GM19025 (cell line): ENCODE measurements at regions not wholly inside any gene's neighbourhood (a gene's known extent, or its start where the extent isn't known, plus 50 kb on each side); places are given as distances from the start of the nearest gene placed in this dataset.
"Not testable (repeated sequence)": the region's sequence is repeated elsewhere in the genome, so short reads cannot be mapped to it uniquely, and the experiment has no call there.

Experiments
- ATAC-seq: cut with Tn5 transposase; IDR thresholded peaks from one replicate; pipeline ENCODE4 v1.9.1; 2021; ENCODE audit warnings: mild to moderate bottlenecking, low read depth, moderate library complexity; ENCODE audit not compliant: unreplicated experiment

- no peak for ATAC-seq
These were observed 78.7 kb upstream of the TSC22D2 start for GRCh38 chr3:150329408-150329807.

DNA sequence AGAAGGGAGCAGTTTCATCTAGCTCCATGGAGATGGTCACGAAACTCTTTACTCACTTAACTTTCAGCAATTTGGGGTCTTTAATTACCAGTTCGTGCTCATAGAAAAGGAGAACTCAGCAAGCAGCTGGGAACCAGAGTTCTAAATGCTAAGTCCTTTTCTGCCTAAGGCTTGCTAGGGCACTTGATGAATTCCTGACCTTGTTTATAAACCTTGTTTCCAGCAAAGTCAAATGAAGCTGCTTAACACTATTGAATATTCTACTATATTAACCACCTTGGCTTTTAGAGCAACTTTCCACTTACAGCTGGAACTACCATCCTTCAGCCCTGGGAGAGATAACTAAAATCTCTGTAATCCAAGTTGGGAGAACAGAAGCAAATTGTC is 79.5 kb upstream of the TSC22D2 start:
- ATAC-seq = no peak

- no peak for ATAC-seq
These were observed 80.1 kb upstream of the TSC22D2 start for GRCh38 chr3:150327678-150328653.

GRCh38 chr3:150324788-150325187 is 83.3 kb upstream of the TSC22D2 start:
- no peak for ATAC-seq

DNA sequence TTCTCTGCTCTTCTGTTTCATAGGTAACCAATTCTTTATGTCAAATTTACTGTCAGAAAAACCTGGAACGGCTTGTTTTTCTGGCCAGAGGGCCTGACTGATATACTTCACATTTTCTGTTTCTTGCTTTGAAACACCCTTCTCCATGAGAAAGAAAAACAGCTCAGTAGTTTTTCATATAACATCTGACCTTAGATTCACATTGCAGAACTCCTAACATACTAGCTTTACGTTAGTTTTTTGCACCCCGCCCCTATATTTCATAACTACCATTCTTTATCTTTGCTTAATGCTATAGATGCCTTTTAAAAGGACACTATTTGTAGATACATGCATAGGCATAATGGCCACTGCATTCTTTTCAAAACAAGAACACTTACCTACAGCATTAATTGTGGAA is 83.9 kb upstream of the TSC22D2 start:
- no peak for ATAC-seq

DNA sequence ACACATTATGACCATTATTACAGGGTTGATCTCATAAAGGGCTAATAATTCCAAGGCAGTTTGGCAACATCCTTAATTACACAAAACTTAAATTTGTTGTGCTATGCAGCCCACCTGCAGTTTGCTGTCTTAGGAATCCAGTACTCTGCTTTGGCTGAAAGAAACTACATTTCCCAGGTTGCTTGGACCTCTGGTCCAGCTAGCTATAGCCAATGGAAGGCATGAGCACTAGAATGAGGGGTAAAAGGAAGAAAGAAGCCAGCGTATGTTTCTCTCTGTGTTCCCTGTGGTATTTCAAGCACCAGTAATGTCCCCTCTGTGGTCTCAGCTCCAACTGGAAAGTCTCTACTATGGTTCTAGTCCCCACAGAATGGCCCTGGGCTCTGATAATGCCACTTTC is 84.3 kb upstream of the TSC22D2 start:
- ATAC-seq = no peak

GRCh38 chr3:150323091-150323490 is 85.0 kb upstream of the TSC22D2 start:
- not testable (repeated sequence) for ATAC-seq

GRCh38 chr3:150320971-150321370 is 87.1 kb upstream of the TSC22D2 start:
- not testable (repeated sequence) for ATAC-seq

DNA sequence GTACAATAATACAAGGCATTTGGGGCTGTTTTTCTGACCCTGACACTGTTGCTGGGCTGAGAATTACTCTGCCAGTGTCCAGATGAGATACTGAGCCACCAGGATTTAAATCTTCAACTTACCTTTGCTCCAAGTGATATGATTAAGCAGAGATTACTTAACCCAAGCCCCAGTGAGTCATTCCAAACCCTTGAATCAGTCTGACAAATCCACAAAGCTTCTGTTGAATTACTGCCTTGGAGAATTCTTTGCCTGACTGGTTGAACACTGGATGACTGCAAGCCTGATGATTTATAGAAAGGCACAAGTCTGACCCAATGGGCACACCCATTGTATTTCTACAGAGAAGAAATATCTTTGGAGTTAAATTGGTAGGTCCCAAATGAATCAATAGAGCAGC is 88.2 kb upstream of the TSC22D2 start:
- ATAC-seq = no peak

DNA sequence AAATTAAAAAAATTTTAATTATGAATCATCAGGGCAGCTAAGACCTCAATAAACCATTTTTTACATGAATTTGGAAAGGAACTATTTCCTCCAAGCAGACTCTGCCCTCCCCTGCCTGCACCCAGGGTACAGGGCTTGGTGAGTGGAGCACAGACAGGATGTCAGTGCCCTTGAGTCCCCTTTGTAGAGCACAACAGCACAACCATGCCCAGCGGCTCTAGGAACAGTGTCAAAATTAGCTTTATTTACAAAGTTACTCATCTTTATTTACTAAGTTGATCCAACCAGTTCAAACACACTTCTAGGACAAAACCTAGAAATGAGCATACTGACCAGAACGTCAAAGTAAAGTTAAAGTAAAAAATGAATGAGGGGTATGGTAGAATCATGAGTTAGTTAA is 90.6 kb upstream of the TSC22D2 start:
- ATAC-seq = no peak

DNA sequence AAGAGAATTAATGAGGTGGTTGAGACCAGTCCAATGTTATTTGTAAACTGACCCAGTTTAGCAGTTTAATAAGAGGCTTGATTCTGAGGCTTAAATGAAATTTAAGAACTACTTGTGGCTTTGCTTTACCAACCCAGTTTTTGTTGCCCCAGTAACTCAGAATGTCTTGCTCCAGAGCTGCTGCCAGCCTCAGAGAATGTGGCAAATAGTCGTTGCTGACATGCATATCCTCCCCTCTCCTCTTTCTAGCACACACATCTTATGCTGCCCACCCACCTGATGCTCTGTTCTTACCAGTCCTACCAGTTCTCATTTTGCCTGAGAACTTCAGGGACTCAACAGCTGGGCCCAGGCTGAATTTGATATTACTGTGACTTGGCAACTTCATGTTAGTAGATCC is 92.4 kb upstream of the TSC22D2 start:
- ATAC-seq = no peak

- ATAC-seq = no peak
These were observed 93.7 kb upstream of the TSC22D2 start for GRCh38 chr3:150314248-150315004.

DNA sequence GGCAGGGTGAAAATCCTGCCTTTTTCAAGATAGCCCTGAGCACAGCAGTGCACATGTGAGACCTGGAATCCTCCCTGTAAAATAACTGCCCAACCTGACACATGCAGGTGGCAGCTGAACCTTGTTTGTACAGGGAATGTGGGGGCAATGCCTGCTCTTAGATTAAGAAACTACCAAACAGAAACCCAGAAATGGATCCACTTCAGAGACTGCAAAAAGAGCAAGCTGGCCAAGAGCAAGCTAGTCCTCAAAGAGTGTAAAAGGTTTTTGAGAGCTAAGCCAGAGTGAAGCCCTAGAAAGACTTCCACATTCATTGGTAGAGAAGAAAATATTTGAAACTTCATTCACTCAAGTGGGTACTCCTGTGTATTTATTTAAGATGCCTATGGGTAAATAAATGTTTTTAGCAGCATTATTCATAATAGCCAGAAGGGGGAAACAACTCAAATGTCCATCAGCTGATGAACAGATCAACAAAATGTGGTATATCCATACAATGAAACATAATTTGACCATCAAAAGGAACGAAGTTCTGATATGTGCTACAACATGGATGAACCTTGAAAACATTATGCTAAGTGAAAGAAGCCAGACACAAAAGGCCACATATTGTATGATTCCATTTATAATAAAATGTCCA is 96.0 kb upstream of the TSC22D2 start:
- no peak for ATAC-seq

DNA sequence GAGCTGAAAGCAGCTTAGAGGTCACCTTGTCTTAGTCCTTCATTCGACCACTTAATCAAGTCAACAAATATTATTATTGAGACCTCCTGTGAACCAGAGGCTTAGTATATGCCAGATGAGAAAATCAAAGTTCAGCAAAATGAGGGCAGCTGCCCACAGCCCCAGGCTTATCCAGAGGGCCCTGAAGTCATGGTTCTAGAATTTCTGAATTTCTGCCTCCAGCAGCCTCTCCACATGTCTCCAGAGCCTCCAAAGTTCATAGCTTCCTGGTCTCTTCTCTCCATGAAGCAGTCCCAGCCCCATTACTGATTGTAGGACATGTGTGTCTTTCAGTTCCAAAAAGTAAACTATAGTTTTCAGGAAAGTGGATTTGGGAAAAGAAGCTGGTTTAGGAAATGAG is 96.9 kb upstream of the TSC22D2 start:
- no peak for ATAC-seq

DNA sequence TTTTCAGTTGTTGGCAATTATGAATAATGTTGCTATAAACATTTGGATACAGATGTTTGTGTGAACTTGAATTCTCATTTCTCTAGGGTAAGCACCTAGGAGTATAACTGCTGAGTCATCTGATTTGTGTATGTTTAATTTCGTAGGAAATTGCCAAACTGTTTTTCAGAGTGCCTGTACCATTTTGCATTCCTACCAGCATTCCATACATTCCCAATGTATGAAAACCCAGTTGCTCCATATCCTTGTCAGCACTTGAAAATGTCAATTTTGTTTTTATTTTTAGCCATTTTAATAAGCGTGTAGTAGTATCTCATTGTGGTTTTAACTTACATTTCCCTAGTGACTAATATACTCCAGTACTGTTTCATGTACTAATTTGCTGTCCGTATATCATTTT is 98.5 kb upstream of the TSC22D2 start:
- no peak for ATAC-seq

GRCh38 chr3:150309257-150309542 is 98.9 kb upstream of the TSC22D2 start:
- ATAC-seq = no peak

- ATAC-seq = no peak
These were observed 99.4 kb upstream of the TSC22D2 start for GRCh38 chr3:150308481-150309256.

DNA sequence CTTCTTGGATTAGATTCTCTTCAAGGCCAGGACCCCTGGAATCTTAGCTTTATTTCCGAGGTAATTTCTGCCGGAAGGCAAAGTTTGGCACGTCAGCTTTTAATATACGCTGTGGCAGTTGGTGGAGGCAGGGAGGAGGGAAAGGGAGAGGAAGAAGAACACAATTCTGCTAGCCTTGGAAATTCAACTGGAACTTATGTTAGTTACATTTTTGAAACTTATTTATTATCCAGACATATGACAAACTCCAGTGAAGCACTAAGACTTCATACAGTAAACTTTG is 100.1 kb upstream of the TSC22D2 start:
- no peak for ATAC-seq

DNA sequence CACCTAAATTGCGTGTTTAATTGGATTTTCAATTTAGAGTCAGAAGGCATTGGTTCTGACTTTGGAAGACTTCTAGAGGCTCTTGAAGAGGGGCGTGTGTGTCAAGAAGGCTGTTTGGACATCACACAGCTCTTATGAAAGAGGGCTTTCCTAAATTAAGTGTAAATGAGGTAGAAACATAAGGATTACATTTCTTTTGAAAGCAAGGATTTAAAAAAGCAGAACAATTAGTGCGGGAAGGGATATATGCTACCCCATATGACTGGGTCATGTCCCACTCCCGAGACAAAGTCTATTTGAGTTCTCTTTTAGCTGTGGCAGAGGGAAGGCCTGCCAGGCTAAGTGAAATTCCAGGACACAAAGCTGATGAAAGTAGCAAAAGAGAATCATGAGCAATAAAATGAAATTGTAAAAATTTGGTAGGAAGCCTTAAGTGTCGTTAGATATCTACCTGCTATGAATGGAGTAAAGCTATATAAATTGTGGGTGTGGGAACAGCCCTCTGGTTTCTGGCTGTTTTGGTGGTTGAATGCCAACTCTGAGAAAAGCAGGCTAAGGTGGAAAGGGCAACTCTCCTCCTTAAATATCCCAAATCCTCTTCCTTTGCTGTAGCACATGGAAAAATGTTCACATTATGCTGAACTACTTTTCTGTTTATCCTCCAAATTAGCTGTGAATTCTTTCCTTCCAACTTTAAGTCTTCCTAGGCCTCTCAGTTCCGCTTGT is 100.6 kb upstream of the TSC22D2 start:
- no peak for ATAC-seq

DNA sequence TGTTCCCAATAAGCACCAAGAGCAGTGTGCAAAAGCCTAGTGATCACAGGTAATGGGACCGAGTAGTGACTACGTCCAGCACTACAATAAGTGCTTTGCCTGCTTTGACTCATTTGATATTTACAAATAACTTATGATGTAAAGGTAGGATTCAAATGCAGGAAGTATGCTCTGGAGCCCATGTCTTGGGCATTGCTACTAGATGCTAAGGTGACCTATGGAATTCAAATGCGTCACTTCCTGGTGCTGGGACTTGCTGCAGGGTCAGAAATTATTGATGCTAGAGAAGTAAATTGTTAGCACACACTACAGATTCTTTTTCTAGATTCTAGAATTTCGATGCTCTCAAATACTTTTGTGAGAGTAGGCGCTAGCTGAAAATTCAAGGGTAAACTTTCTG is 101.2 kb upstream of the TSC22D2 start:
- no peak for ATAC-seq
